Lower lobe of right lung (tissue), 2 donors: ENCODE measurements at regions not wholly inside any gene's neighbourhood (a gene's known extent, or its start where the extent isn't known, plus 50 kb on each side); places are given as distances from the start of the nearest gene placed in this dataset.
"Not testable (repeated sequence)": the region's sequence is repeated elsewhere in the genome, so short reads cannot be mapped to it uniquely, and the experiment has no call there.

Experiments used
- ATAC-seq, 2 donors: fragments of 200-7000 bp; cut with Tn5 transposase; one replicate each; pipeline ENCODE4 v1.9.1; 2020 to 2022; ENCODE audit warnings: mild to moderate bottlenecking in 2 of 2, moderate library complexity in 2 of 2
- DNase-seq: peaks from one replicate; pipeline ENCODE4 v3.0.0-alpha.2; 2020
- H3K27ac ChIP-seq: fragments of 200-600 bp; one replicate; pipeline ENCODE4 v1.8.0; 2022
- H3K27me3 ChIP-seq: fragments of 200-600 bp; one replicate; pipeline ENCODE4 v1.8.0; 2022; ENCODE audit warnings: low read depth
- H3K36me3 ChIP-seq: fragments of 200-600 bp; one replicate; pipeline ENCODE4 v1.8.0; 2022; ENCODE audit warnings: mild to moderate bottlenecking
- H3K4me1 ChIP-seq: fragments of 200-600 bp; one replicate; pipeline ENCODE4 v1.8.0; 2022
- H3K4me3 ChIP-seq: fragments of 200-600 bp; one replicate; pipeline ENCODE4 v1.8.0; 2022; ENCODE audit warnings: mild to moderate bottlenecking
- H3K9me3 ChIP-seq: fragments of 200-600 bp; one replicate; pipeline ENCODE4 v1.8.0; 2022
- intact Hi-C: fragments of 100-400 bp; cut with DNase I; formaldehyde crosslinking; loops from one replicate; pipeline ENCODE4 v1.11.0; 2022
- TF ChIP-seq, protein P1 (sequence below): fragments of 200-600 bp; IDR thresholded peaks from one replicate; pipeline ENCODE4 v1.8.0; 2022; ENCODE audit warnings: antibody characterized with exemption, mild to moderate bottlenecking
- donor health status: DM: no; HTN: yes; CAD: no; lungs with severe emphysema.

DNA sequence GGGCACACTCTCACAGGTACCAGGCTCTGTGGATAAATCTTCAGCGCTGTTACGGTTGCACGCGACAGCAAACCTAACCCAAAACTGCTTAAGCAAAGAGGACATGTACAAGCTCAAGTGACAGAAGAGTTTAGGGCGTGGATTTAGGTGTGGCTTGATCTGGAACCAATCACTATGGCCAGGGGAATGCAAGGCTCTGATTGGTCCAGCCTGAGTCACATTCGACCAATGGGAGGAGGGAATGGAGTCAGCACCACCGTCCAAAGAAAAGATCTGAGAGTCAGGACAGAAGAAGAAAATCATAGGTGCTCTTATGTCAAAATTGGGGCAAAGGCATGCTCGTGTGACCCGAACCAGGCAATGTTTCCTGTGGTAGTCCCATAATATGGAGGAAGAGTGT is 139.0 kb downstream of the TRIM43 start:
- TF ChIP-seq, protein P1, sequence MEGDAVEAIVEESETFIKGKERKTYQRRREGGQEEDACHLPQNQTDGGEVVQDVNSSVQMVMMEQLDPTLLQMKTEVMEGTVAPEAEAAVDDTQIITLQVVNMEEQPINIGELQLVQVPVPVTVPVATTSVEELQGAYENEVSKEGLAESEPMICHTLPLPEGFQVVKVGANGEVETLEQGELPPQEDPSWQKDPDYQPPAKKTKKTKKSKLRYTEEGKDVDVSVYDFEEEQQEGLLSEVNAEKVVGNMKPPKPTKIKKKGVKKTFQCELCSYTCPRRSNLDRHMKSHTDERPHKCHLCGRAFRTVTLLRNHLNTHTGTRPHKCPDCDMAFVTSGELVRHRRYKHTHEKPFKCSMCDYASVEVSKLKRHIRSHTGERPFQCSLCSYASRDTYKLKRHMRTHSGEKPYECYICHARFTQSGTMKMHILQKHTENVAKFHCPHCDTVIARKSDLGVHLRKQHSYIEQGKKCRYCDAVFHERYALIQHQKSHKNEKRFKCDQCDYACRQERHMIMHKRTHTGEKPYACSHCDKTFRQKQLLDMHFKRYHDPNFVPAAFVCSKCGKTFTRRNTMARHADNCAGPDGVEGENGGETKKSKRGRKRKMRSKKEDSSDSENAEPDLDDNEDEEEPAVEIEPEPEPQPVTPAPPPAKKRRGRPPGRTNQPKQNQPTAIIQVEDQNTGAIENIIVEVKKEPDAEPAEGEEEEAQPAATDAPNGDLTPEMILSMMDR: no peak
- Histone ChIP-seq H3K4me3 (no peak overlapping the region), H3K9me3 (no peaks in the 10 kb centered on the region), H3K27me3 (no peaks in the 10 kb centered on the region), H3K4me1 (no peaks in the 10 kb centered on the region), H3K36me3 (no peaks in the 10 kb centered on the region), H3K27ac (no peak overlapping the region)
- no peak for ATAC-seq
- DNase-seq: no peak
- intact Hi-C loops: no loop called here

DNA sequence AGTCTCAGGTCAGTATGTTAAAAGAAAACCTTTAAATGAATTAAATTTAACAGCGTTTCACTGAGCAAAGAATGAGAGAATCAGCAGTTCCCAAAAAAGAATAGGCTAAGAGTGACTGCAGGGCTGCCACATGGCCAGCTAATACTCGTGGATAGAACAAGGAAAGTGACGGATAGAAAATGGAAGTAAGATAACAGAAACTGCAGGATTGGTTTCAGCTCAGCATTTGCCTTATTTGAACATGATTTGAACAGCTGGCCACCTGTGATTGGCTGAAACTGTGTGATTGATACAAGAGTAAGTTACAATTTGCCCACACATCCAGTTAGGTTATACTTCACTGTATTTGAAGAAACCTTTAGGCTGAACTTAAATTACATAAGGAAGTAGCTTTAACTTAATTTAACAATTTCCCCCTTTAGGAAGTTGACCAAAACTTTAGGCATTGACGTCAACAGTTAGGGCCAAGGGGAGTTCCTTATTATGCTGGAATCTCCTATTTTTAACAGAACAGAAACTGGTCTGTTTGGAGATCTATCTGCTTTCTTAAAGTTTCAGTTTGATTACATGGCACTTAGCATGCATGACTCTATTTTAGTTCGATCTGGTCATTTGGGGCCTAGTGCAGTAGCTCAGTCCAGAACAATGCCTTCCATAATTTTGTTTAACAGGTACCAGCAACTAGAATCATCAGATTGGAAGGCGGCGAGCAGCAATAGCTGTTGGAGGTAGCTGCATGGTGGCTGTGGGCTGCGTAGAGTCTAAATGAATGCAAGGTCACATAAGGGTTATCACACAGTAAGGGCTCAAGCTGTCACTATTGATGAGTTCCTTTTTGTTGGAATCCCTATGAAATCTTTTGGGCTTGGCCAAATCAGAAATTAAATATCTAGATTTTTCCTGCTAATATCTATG is 143.4 kb downstream of the TRIM43 start:
- ATAC-seq (peak; percentile 24 to 42), DNase-seq (no peak)
- TF ChIP-seq, protein P1: no peak
- intact Hi-C loops: no loop called here
- no peak overlapping the region for H3K27ac ChIP-seq
- no peak overlapping the region for H3K4me3 ChIP-seq
- H3K4me1 ChIP-seq: no peaks in the 10 kb centered on the region
- H3K9me3 ChIP-seq: no peaks in the 10 kb centered on the region
- H3K36me3 ChIP-seq: no peaks in the 10 kb centered on the region
- no peaks in the 10 kb centered on the region for H3K27me3 ChIP-seq

DNA sequence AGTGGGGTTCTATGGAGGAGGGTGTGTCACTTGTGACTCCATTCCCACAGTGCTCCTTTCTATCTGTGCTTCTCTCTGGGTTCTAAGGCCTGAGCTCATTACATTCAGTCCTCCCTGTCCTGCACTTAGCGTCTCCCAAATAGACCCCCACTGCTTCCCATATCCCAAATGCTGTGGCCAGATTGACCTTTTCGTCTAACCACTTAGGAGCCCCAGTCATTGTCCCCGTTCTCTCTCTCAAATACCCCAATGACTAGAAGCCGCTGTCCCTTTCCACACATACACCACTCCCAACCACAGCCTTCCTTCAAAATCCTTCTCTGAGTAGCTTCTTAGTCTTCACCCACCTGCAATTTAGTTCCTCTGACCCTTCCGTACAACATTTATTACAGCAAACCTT is 146.5 kb downstream of the TRIM43 start:
- intact Hi-C loops: no loop called here
- Histone ChIP-seq H3K27ac (no peak overlapping the region), H3K4me1 (no peaks in the 10 kb centered on the region), H3K4me3 (no peak overlapping the region), H3K36me3 (no peaks in the 10 kb centered on the region), H3K9me3 (no peaks in the 10 kb centered on the region), H3K27me3 (no peaks in the 10 kb centered on the region)
- DNase-seq (no peak), ATAC-seq (no peak)
- TF ChIP-seq, protein P1: no peak

DNA sequence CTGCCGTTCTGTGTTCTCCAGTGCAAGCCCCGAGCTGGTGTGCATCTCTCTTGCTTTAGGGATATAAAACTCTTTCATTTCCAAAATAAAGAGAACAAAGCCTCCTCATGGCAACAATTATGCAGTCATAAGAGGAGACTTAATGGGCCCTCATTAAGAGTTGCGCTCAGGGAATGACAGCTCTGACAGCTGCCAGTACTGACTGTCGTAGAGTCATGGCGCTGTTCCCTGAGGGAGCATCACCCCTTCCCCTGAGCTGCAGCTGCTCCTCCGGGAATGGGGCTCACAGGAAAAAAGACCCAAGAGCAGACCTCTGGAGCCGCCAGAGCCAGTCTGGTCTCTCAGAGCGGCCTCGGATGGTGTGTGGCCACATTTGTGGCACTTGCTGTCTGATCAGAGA is 160.3 kb downstream of the TRIM43 start:
- H3K27me3 ChIP-seq, H3K4me3 ChIP-seq, H3K36me3 ChIP-seq, H3K4me1 ChIP-seq, H3K27ac ChIP-seq, H3K9me3 ChIP-seq, ATAC-seq, intact Hi-C loops, DNase-seq: not testable (repeated sequence)

DNA sequence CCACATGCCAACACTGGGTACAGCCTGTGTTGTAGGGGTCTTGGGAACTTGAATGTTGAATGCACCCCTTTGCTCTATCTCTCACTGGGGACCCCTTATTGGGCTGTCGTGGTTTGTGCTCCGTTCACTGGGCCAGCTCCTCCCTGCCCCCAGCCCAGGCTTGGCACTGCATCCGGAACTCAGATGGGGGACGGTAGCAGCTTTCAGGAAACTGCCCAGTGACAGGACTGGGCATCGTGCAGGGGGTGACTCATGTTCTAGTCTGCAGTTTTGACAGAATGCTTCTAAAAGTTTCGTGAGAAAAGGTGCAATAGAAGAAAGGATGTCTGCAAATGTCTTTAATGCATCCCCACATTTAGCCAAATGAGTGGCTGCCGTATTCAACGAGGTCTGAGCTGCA is 162.0 kb downstream of the TRIM43 start:
- DNase-seq, H3K36me3 ChIP-seq, intact Hi-C loops, H3K27me3 ChIP-seq, H3K4me1 ChIP-seq, H3K9me3 ChIP-seq, H3K27ac ChIP-seq, H3K4me3 ChIP-seq, ATAC-seq: not testable (repeated sequence)

DNA sequence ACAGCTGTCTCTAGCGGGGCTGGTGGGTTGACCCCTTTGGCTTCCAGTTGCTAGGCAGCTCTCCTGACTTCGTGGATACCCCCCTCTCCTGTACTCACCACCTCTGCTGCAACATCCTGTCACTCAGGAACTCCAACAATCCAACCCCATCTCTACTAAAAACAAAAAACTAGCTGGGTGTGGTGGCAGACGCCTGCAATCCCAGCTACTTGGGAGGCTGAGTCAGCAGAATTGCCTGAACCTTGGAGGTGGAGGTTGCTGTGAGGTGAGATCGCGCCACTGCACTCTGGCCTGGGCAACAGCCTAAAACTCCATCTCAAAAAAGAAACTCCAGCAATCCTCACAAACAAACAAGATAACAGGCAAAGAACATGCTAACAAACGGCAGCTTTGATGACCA is 162.4 kb downstream of the TRIM43 start:
- H3K4me3 ChIP-seq, DNase-seq, H3K4me1 ChIP-seq, intact Hi-C loops, ATAC-seq, H3K27me3 ChIP-seq, H3K9me3 ChIP-seq, H3K36me3 ChIP-seq, H3K27ac ChIP-seq: not testable (repeated sequence)

DNA sequence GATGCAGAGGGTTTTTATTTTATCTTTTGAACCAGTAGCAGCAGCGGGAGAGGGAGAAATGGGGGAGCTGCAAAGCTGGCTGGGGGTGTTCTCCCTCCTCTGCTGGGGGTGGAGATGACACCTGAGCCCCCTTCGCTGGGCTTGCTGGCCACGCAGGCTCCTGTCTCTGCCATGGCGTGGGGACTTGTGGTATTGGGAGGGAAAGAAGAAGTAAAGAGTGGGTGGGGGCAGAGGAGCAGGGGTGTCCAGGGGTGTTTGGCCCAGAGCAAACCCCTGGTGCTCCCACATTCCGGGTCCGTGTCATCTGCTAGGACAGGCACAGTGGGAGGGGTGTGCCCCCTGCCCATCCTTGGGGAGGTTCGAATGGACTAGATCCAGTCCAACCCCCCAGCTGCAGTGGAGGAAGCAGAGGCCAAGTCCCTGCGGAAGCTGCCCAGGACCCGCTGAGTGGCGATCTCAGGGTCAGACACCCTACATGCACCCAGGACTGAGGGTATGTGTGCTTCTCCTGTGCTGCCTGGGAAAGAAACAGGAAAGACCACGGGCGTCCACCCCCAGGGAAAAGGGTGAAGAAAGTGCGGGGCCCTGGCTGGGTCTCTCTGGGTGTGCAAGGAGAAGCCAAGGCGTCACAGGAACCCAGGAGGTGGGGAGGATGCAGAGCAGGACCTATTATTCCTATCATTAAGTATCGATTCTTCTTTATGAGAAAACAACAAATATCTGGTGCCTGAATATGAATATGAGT is 163.2 kb downstream of the TRIM43 start:
- H3K9me3 ChIP-seq, H3K4me3 ChIP-seq, H3K27me3 ChIP-seq, H3K27ac ChIP-seq, DNase-seq, H3K4me1 ChIP-seq, H3K36me3 ChIP-seq, ATAC-seq, intact Hi-C loops: not testable (repeated sequence)

DNA sequence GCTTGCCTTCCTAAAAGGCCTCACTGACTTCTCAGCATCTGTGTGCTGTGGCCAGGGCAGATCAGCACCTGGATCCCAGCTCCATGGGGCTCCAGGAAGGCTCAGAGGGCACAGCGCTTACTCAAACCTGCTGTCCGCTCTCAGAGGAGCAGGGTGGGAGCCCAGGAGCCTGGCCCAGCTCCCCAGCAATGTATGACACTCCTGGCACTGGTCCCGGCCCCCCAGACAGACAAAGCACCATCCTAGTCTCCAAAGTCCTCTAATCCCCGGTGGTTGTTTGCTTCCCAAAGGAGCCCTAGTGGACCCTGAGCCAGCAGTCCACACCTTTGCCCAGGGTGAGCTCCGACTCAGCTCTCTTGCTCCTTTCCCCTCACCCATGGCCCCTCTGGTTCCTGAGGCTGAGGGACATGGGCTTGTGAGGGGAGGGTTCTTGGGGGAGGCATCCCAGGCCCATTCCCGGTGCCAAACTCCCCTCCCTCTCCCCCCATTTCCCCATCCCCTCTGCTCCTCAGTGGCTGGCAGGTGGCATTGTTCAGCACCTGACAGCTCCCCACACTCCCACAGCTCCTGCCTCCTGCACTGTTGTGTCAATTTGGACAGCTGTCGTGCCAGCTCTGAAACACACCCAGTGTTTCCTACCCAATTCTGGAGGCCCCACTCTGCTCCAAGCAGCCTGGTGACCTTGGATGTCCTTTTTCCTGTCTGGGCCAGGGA is 164.3 kb downstream of the TRIM43 start:
- ATAC-seq, H3K4me1 ChIP-seq, H3K9me3 ChIP-seq, H3K27ac ChIP-seq, H3K4me3 ChIP-seq, H3K27me3 ChIP-seq, H3K36me3 ChIP-seq, intact Hi-C loops, DNase-seq: not testable (repeated sequence)
